H1 (cell line): ENCODE measurements at regions not wholly inside any gene's neighbourhood (a gene's known extent, or its start where the extent isn't known, plus 50 kb on each side); places are given as distances from the start of the nearest gene placed in this dataset.

Experiments used
- CTCF ChIP-seq, 3 experiments: IDR thresholded peaks; 1 replicate in 2 of 3; 2 replicates in 1 of 3; pipeline versions ENCODE4 v1.5.1 to v1.6.1; 2011; ENCODE audit warnings: low read length in 3 of 3, mild to moderate bottlenecking in 3 of 3, inconsistent platforms in 2 of 3, low read depth in 1 of 3, moderate library complexity in 1 of 3; ENCODE audit not compliant: insufficient read depth in 1 of 3; ENCODE audit errors: control extremely low read depth in 1 of 3
- EZH2 ChIP-seq: fragments of 200-600 bp; sonication (generic); IDR thresholded peaks from 2 replicates; pipeline ENCODE4 v1.7.1; 2012; ENCODE audit warnings: low read depth, mild to moderate bottlenecking, moderate library complexity, low read length, inconsistent platforms; ENCODE audit not compliant: severe bottlenecking
- GTF2F1 ChIP-seq: IDR thresholded peaks from 2 replicates; pipeline ENCODE4 v1.6.1; 2012; ENCODE audit warnings: low read depth, low read length, improper control_type of control experiment, borderline replicate concordance
- KDM5A ChIP-seq: fragments of 200-600 bp; IDR thresholded peaks from 2 replicates; pipeline ENCODE4 v1.7.1; 2012; ENCODE audit warnings: mild to moderate bottlenecking, low read length, inconsistent platforms, mixed read lengths
- MAFK ChIP-seq: IDR thresholded peaks from 2 replicates; pipeline ENCODE4 v1.6.1; 2012; ENCODE audit warnings: low read depth, mild to moderate bottlenecking, improper control_type of control experiment, low read length
- POLR2AphosphoS5 ChIP-seq: IDR thresholded peaks from 2 replicates; pipeline ENCODE4 v1.6.1; 2011; ENCODE audit warnings: low read depth, low read length
- RFX5 ChIP-seq: IDR thresholded peaks from 2 replicates; pipeline ENCODE4 v1.6.1; 2011; ENCODE audit warnings: low read depth, low read length, improper control_type of control experiment, borderline replicate concordance
- SAP30 ChIP-seq: fragments of 300-600 bp; sonication (generic); IDR thresholded peaks from 2 replicates; pipeline ENCODE4 v1.7.1; 2012; ENCODE audit warnings: low read length, moderate library complexity, mild to moderate bottlenecking, inconsistent platforms; ENCODE audit not compliant: insufficient read depth, insufficient replicate concordance
- SP1 ChIP-seq: IDR thresholded peaks from 2 replicates; pipeline ENCODE4 v1.6.1; 2011; ENCODE audit warnings: low read depth, low read length
- SRF ChIP-seq: IDR thresholded peaks from 2 replicates; pipeline ENCODE4 v1.6.1; 2011; ENCODE audit warnings: mild to moderate bottlenecking, low read depth, low read length, moderate library complexity
- YY1 ChIP-seq: IDR thresholded peaks from 2 replicates; pipeline ENCODE4 v1.6.1; 2011; ENCODE audit warnings: low read depth, mild to moderate bottlenecking, low read length

- TF ChIP-seq EZH2 (no peak), SAP30 (no peak), MAFK (no peak), YY1 (no peak), CTCF (IDR thresholded peaks at IDR 0.05; ENCODE audit: control extremely low read depth in 1 of 3, insufficient read depth in 1 of 3, low read depth in 1 of 3, low read length in 3 of 3) (no peak), GTF2F1 (no peak), SRF (no peak), RFX5 (no peak), KDM5A (no peak), SP1 (no peak), POLR2AphosphoS5 (no peak)
Observed at GRCh38 chr4:100954046-100954445, 393.3 kb downstream of the PPP3CA start.
